ENCODE measurements at regions not wholly inside any gene's neighbourhood (a gene's known extent, or its start where the extent isn't known, plus 50 kb on each side); places are given as distances from the start of the nearest gene placed in this dataset.

DNA sequence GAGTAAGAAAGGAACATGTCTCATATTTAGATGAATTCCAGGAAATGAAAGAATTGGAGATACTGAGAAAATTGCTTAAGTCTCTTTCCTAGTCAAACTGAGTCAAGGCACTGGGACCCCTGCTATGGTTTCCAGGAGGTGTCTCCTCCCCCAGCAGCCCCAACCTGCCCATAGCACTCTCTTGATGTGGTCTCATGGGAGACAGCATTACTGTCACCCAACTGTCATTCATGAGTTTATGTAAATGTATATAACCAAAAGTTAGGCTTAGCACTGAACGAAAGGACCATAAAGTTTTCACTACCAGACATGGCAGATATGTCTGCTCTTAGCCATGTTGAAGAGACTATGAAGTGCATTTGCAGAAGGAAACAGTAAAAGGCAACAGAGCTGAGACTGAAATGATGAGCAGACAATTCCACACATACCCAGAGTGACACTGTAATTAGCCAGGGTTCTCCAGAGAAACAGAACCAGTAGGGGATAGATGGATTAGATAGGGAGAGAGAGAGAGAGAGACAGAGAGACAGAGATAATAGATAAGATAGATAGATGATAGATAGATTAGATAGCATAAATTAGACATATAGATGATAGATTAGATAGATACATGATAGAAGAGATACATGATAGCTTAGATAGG lies 328.1 kb downstream of the BRD1 start:
- Histone ChIP-seq H3K27ac (no peak overlapping the region), H3K4me3 (no peak overlapping the region), H3K4me1 (ENCODE audit: control insufficient read depth in 1 of 2, low read depth in 2 of 2) (no peaks in the 10 kb centered on the region), H3K9me3 (no peaks in the 10 kb centered on the region), H3K36me3 (no peaks in the 10 kb centered on the region), H3K27me3 (replicated peaks; ENCODE audit: insufficient read depth) (no peaks in the 10 kb centered on the region)
- ATAC-seq (ENCODE audit: insufficient number of reproducible peaks, low FRiP score, low read depth) (no peak), DNase-seq (ENCODE audit: low spot score) (no peak)
- TF ChIP-seq, protein P1, sequence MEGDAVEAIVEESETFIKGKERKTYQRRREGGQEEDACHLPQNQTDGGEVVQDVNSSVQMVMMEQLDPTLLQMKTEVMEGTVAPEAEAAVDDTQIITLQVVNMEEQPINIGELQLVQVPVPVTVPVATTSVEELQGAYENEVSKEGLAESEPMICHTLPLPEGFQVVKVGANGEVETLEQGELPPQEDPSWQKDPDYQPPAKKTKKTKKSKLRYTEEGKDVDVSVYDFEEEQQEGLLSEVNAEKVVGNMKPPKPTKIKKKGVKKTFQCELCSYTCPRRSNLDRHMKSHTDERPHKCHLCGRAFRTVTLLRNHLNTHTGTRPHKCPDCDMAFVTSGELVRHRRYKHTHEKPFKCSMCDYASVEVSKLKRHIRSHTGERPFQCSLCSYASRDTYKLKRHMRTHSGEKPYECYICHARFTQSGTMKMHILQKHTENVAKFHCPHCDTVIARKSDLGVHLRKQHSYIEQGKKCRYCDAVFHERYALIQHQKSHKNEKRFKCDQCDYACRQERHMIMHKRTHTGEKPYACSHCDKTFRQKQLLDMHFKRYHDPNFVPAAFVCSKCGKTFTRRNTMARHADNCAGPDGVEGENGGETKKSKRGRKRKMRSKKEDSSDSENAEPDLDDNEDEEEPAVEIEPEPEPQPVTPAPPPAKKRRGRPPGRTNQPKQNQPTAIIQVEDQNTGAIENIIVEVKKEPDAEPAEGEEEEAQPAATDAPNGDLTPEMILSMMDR (IDR thresholded peaks at IDR 0.05), result no peak

DNA sequence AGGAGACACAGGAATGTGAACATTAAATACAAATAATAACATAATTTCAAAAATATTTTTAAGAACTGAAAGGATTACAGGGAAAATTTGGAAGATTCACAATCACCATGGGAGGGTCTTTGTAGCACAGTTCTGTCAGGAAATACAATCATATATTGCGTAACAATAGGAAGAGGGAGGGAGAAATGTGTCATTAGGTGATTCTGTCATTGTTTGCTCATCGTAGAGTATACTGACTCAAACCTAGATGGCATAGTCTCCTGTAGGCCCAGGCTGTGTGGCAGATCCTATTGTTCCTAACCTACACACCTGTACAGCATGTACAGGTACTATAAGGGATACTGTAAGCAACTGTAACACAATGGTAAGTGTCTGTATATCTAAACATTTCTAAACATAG lies 330.4 kb downstream of the BRD1 start:
- ATAC-seq (ENCODE audit: insufficient number of reproducible peaks, low FRiP score, low read depth), result no peak
- Histone ChIP-seq H3K27ac (no peak overlapping the region), H3K4me3 (no peak overlapping the region), H3K4me1 (ENCODE audit: control insufficient read depth in 1 of 2, low read depth in 2 of 2) (no peaks in the 10 kb centered on the region), H3K36me3 (no peaks in the 10 kb centered on the region), H3K27me3 (replicated peaks; ENCODE audit: insufficient read depth) (no peaks in the 10 kb centered on the region), H3K9me3 (no peaks in the 10 kb centered on the region)
- DNase-seq (ENCODE audit: low spot score), result no peak
- TF ChIP-seq, protein P1 (IDR thresholded peaks at IDR 0.05), result no peak

DNA sequence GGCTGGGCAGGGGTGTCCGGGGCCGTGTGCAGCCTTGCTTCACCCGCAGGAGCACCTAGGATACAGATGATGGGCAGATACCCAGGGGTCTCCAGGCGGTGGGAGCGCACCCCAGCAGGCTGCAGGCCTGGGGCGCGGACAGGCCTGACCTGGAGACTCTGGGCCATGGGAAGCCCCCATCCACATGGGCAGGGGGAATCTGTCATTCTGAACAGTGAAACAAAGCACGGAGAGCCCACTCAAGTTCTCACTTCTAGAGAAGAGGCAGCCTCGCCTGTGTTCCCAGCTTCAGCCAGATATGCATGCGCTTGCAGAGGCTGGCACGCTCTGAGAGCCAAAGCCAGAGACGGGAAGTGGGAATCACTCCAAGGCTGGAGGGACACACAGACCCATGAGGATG lies 333.1 kb downstream of the BRD1 start:
- Histone ChIP-seq H3K27ac (no peak overlapping the region), H3K9me3 (no peaks in the 10 kb centered on the region), H3K27me3 (replicated peaks; ENCODE audit: insufficient read depth) (no peaks in the 10 kb centered on the region), H3K4me3 (no peak overlapping the region), H3K36me3 (no peaks in the 10 kb centered on the region), H3K4me1 (ENCODE audit: control insufficient read depth in 1 of 2, low read depth in 2 of 2) (no peaks in the 10 kb centered on the region)
- TF ChIP-seq, protein P1 (IDR thresholded peaks at IDR 0.05), result no peak
- DNase-seq (ENCODE audit: low spot score), result no peak
- ATAC-seq (ENCODE audit: insufficient number of reproducible peaks, low FRiP score, low read depth), result no peak

DNA sequence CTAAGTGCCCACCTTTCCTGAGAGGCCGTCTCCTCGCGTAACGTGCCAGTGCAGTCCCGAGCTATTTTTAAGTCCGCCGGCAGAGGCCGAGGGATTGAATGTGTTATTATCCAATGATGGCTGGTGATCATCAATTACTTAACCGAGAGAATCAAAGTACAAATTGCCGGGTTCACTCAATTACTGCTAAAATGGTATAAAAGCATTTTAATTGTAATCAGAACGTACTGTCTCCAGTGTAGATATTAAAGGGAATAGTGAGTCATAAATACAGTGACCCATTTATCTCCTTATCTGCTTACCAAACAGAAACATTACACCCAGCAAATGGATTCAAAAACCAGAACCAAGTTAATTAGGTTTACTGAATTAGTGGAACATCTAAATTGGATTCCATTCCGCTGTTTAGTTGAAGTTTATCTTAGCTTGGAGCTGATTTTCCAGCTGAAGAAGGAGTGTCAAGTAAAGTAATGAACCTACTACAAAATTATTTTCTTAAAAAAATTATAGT lies 334.9 kb downstream of the BRD1 start:
- ATAC-seq (ENCODE audit: insufficient number of reproducible peaks, low FRiP score, low read depth) (no peak), DNase-seq (ENCODE audit: low spot score) (no peak)
- no peak overlapping the region for H3K27ac ChIP-seq

DNA sequence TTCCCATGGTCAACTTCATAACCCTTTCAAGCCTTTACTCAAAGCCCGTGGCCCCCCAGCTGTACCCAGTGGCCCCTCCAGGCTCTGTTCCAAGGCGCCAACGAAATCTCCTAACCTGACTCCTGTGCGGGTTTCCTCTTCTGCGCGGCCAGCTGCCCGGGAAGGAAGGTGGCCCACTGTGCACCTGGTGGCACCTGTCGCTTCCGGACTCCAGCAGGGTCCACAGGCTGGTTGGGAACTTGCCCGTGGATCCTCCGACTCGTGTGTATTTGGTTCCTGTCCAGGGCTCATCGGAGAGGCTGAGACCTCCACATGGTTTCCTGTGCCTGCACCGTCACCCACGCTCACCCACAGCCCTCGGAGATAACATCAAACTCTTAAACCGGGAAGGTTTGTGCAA lies 335.4 kb downstream of the BRD1 start:
- Histone ChIP-seq H3K36me3 (no peaks in the 10 kb centered on the region), H3K27ac (no peak overlapping the region), H3K9me3 (no peaks in the 10 kb centered on the region), H3K27me3 (replicated peaks; ENCODE audit: insufficient read depth) (no peaks in the 10 kb centered on the region), H3K4me3 (no peak overlapping the region), H3K4me1 (ENCODE audit: control insufficient read depth in 1 of 2, low read depth in 2 of 2) (no peaks in the 10 kb centered on the region)
- no peak for ATAC-seq (ENCODE audit: insufficient number of reproducible peaks, low FRiP score, low read depth)
- no peak for DNase-seq (ENCODE audit: low spot score)
- TF ChIP-seq, protein P1 (IDR thresholded peaks at IDR 0.05), result no peak

More for the DNA sequence above, 334.9 kb downstream of the BRD1 start:
- no peaks in the 10 kb centered on the region for H3K27me3 ChIP-seq (replicated peaks; ENCODE audit: insufficient read depth)
- H3K9me3 ChIP-seq, result no peaks in the 10 kb centered on the region
- no peaks in the 10 kb centered on the region for H3K4me1 ChIP-seq (ENCODE audit: control insufficient read depth in 1 of 2, low read depth in 2 of 2)
- TF ChIP-seq, protein P1 (IDR thresholded peaks at IDR 0.05), result no peak
- no peak overlapping the region for H3K4me3 ChIP-seq
- H3K36me3 ChIP-seq, result no peaks in the 10 kb centered on the region
